ENCODE measurements at regions not wholly inside any gene's neighbourhood (a gene's known extent, or its start where the extent isn't known, plus 50 kb on each side); places are given as distances from the start of the nearest gene placed in this dataset.

GRCh38 chr7:53113424-53113823 lies 78.0 kb downstream of the POM121L12 start:
- Histone ChIP-seq H3K9me3 (replicated peaks in 1 of 3) (no peaks in the 10 kb centered on the region), H3K4me1 (replicated peaks in 1 of 2) (no peaks in the 10 kb centered on the region), H3K27me3 (no peaks in the 10 kb centered on the region), H3K36me3 (replicated peaks in 1 of 2) (no peaks in the 10 kb centered on the region), H3K4me3 (no peak overlapping the region), H3K27ac (no peak overlapping the region)
- TF ChIP-seq POLR2A (IDR thresholded peaks at IDR 0.05) (no peak), CTCF (IDR thresholded peaks at IDR 0.05) (no peak)
- intact Hi-C loops (cut with DNase I) = no loop called here
- no peak for DNase-seq
- 77 to 83% (median 78%) methylated on average over 4 of the region's 4 CpGs for WGBS, 4 donors

GRCh38 chr7:53119514-53119941 lies 84.1 kb downstream of the POM121L12 start:
- Histone ChIP-seq H3K4me1 (replicated peaks in 1 of 2) (no peaks in the 10 kb centered on the region), H3K27ac (no peak overlapping the region), H3K9me3 (replicated peaks in 1 of 3) (no peaks in the 10 kb centered on the region), H3K36me3 (replicated peaks in 1 of 2) (no peaks in the 10 kb centered on the region), H3K27me3 (no peaks in the 10 kb centered on the region), H3K4me3 (no peak overlapping the region)
- TF ChIP-seq CTCF (IDR thresholded peaks at IDR 0.05) (no peak), POLR2A (IDR thresholded peaks at IDR 0.05) (no peak)
- intact Hi-C loops (cut with DNase I) = no loop called here
- 39 to 53% (median 41%) methylated on average over 4 of the region's 4 CpGs for WGBS, 4 donors
- no peak for DNase-seq

GRCh38 chr7:53121374-53121773 lies 85.9 kb downstream of the POM121L12 start:
- H3K36me3 ChIP-seq (replicated peaks in 1 of 2) = no peaks in the 10 kb centered on the region
- intact Hi-C loops (cut with DNase I) = no loop called here
- H3K27ac ChIP-seq = no peak overlapping the region
- no peaks in the 10 kb centered on the region for H3K4me1 ChIP-seq (replicated peaks in 1 of 2)
- no peak for DNase-seq
- no peaks in the 10 kb centered on the region for H3K27me3 ChIP-seq
- no peak for TF ChIP-seq POLR2A (IDR thresholded peaks at IDR 0.05)
- no peak for TF ChIP-seq CTCF (IDR thresholded peaks at IDR 0.05)
- no peak overlapping the region for H3K4me3 ChIP-seq
- no peaks in the 10 kb centered on the region for H3K9me3 ChIP-seq (replicated peaks in 1 of 3)
- 75 to 87% (median 82%) methylated on average over 4 of the region's 4 CpGs for WGBS, 4 donors

GRCh38 chr7:53131697-53132096 lies 96.3 kb downstream of the POM121L12 start:
- Histone ChIP-seq H3K27ac (no peak overlapping the region), H3K4me3 (no peak overlapping the region), H3K4me1 (replicated peaks in 1 of 2) (no peaks in the 10 kb centered on the region), H3K27me3 (no peaks in the 10 kb centered on the region), H3K36me3 (replicated peaks in 1 of 2) (no peaks in the 10 kb centered on the region), H3K9me3 (replicated peaks in 1 of 3) (no peaks in the 10 kb centered on the region)
- intact Hi-C loops (cut with DNase I) = no loop called here
- WGBS, 4 donors = 52 to 86% (median 63%) methylated on average over 1 of the region's 1 CpG
- no peak for TF ChIP-seq POLR2A (IDR thresholded peaks at IDR 0.05)
- TF ChIP-seq CTCF (IDR thresholded peaks at IDR 0.05) = no peak
- DNase-seq = no peak
